Daoy (cell line): ENCODE measurements at regions not wholly inside any gene's neighbourhood (a gene's known extent, or its start where the extent isn't known, plus 50 kb on each side); places are given as distances from the start of the nearest gene placed in this dataset.

ENCODE experiments used
- DNase-seq: peaks from one replicate; pipeline ENCODE4 v3.0.0-alpha.2; 2015; ENCODE audit warnings: low read depth

GRCh38 chr13:105982219-105982930 is 553.1 kb downstream of the EFNB2 start:
- DNase-seq = no peak

GRCh38 chr13:105979131-105980011 is 556.1 kb downstream of the EFNB2 start:
- DNase-seq = no peak

DNA sequence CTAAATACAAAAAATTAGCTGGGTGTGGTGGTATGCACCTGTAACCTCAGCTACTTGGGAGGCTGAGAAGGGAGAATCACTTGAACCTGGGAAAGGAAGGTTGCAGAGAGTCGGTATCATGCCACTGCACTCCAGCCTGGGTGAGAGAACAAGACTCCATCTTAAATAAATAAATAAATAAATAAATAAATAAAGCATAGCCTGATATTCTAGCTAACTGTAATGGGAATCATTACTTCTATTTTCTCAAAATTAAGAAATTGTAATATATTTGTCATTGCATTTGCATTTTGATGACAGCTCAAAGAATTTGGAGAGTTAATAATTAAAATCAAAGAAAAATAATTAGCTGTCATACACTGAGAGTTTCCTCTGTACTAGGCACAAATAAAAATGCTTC is 561.1 kb downstream of the EFNB2 start:
- DNase-seq = no peak

DNA sequence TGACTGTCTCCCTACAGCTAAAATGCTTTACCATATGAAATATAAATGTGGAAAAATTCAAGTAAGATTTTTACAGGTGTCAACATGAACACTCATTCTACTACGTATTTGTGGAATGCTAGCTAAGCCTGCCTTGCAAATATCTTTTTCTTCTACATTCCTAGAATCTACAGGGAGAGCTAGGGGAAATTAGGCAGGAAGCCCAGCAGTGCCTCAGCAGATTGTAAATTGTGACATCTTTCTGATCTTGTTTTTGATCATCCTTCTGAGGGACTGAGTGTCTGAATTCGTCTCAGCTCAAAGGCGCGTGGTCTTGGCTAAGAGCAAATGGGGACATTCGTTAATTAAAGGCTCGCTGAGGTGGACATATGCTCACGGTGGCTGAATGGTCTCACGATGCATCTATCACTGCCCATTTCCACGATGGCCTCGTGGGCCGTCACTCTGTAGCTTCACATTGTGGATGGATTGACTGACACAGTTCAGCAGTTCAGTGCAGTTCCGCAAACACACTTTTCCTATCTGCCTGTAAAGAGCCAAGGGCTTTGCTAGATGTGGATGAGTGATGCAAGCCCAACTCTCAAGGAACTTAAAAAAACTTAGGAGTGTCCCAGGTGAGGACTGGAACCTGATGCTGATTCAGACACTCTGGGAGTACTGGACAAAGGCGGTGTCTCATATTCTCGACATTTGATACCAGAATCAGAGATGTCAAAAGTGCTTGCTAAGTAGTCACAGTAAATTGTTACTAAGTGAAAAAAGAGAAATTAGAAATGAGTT is 562.5 kb downstream of the EFNB2 start:
- no peak for DNase-seq

GRCh38 chr13:105972306-105972721 is 563.1 kb downstream of the EFNB2 start:
- no peak for DNase-seq

GRCh38 chr13:105971738-105972137 is 563.7 kb downstream of the EFNB2 start:
- DNase-seq = no peak

DNA sequence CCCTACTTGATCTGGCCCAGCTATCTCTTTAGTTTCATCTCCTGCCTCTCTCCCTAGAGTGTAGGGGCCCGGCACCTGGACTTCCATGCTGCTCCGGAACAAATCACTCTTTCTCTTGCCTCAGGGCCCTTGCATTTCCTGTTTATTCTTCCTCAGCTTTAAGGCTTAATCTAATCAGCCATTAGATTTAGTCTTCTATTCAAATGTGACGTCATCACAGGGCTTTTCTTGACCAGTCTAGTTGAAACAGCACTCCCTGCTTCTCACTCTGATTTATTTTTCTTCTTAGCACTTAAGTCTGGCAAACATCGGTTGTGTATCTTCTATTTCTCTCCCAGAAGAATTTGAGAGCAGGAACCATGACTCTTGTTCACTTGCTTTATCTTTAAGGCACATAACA is 564.1 kb downstream of the EFNB2 start:
- DNase-seq = no peak

DNA sequence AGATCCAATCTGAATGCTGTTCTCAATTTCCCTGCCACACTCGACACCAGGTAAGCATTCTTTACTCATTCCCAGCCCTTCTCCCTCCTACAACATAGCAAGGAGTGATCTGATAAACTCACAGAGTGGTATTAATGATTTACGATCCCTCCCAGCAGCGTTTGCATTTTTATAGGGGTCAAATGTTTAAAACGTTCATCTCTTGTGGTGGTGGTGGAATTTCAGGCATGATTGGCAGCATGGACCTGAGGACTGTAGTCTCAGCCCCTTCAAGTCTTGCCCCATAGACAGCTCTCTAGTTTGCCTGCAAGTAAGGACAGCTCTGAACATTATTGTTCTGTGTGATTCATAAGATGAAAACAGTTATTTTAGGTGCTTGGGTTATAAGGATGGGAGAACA is 565.7 kb downstream of the EFNB2 start:
- no peak for DNase-seq

- DNase-seq = no peak
Measured at GRCh38 chr13:105965910-105966309, 569.6 kb downstream of the EFNB2 start.

- no peak for DNase-seq
Measured at GRCh38 chr13:105962080-105962479, 573.4 kb downstream of the EFNB2 start.

DNA sequence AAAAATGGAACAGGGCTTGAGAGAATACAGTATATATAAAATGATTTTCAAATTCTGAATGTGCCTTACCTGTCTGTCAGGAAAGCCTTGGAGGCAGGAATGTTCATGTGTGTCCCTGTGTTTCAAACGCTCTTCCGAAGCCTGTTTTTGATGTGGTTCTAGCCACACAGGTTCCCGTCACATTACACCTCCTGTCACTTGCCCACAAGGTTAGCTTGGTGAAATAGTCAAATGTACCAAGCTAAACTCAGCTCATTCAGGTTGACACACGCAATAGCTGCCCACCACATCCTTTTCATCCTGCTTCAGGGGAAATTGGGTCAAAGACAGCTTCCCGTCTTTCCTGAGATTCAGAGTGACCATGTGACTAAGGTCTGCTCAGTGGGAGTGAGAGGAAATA is 574.0 kb downstream of the EFNB2 start:
- DNase-seq = no peak

- DNase-seq = peak; percentile 39
Measured at GRCh38 chr13:105960326-105960725, 575.1 kb downstream of the EFNB2 start.

- DNase-seq = no peak
Measured at GRCh38 chr13:105959876-105960275, 575.6 kb downstream of the EFNB2 start.

DNA sequence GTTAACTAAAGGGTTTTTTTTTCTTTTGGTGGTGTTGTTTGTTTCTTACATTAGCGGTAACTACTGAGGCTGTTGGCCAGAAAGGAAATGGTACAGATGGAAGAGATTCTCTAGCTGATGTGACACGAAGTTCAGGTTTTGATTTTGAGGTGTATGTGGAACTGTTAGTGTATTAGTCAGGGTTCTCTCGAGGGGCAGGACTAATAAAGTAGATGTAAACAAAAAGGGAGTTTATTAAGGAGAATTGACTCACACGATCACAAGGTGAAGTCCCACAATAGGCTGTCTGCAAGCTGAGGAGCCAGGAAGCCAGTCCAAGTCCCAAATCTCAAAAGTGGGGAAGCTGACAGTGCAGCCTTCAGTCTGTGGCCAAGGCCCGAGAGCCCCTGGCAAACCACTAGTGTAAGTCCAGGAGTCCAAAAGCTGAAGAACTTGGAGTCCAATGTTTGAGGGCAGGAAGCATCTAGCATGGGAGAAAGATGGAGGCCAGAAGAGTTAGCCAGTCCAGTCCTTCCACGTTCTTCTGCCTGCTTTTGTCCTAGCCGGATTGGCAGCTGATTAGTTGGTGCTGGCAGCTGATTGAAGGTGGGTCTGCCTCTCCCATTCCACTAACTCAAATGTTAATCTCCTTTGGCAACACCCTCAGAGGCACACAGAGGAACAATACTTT is 577.6 kb downstream of the EFNB2 start:
- no peak for DNase-seq

DNA sequence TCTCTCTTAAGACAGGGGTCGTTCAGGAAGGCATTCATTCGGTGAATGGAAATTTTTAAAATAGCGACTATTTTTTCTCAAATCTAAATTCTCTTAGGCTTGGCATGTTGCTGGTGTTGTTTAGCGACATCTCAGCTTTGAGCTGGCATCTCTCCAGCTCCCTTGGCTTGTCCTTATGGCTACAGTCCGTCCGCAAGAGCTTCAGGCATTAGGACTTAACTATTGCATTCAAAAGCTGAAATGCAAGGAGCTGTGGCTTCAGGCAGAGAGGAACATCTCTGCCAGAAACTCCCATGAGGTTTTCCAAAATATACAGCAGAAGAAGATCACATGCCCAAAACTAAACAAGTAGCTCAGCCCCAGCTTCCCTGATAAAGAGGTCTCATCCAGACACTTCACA is 578.5 kb downstream of the EFNB2 start:
- DNase-seq = no peak

DNA sequence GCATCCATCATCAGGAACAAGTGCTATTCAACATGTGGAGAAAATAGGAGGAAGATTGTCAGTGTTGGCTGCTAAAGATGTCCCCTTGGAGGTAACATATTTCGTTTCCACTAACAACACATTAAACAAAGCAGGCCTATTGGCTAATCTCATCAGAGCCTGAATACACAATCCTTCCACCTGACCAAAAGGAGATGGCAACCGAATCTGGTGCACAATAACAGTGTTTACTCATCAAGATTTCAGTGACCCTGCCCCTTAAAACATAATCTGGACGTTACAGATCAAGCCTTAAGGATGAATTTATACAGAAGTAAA is 582.5 kb downstream of the EFNB2 start:
- DNase-seq = no peak

DNA sequence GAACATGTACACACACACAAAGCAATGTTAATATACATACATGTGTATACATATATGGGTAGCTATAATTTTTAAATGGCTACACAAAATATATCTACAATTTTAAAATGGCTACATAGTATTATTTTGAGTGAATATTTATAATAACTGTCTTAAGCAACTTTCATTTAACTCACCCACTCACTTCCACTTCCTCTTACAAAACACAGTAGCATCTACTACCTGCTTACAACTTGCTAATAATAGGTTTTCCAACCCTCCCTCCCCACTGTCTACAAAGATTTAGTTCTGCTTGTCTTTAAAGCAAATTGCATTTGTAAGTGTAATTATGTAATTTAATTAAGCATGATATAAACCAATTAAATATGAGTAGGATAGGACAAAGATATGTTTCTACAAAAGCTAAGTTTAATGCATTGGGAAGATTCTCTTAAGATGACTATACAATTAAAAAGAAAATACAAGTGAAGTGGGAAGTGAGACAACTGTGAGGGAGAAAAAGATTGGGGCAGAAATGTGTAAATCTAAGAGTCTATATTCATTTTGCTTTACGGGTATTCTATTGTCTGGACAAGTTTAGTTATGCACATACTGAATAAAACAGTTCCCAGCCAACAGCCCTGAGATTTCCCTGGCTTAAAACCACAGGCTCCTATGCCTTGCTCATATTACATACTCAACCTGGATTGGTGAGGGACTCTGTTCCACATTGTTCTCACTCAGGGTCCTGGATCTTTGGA is 583.1 kb downstream of the EFNB2 start:
- no peak for DNase-seq

- no peak for DNase-seq
Measured at GRCh38 chr13:105948143-105948542, 587.3 kb downstream of the EFNB2 start.

DNA sequence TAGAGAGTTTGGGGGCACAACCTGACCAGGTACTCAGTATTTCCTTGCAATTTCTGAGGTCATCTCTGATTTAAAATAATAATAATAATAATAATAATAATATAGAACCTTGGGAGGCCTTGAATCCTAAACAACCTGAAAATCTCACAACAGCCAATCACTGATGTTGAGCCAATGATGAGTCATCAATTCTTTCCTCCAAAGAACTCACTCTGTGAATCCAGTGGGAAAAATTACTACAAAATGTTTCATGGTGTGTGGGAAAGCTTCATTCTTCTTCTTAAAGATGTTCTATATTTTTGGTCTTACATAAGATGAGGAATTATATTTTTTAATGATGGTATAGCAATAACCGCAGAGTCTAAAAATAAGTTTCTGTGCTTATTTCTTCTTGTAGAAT is 594.6 kb downstream of the EFNB2 start:
- no peak for DNase-seq

- peak; percentile 20 for DNase-seq
Measured at GRCh38 chr13:105937451-105937850, 598.0 kb downstream of the EFNB2 start.

GRCh38 chr13:105936816-105937215 is 598.6 kb downstream of the EFNB2 start:
- peak; percentile 24 for DNase-seq
